D341Med (cell line): ENCODE measurements at regions not wholly inside any gene's neighbourhood (a gene's known extent, or its start where the extent isn't known, plus 50 kb on each side); places are given as distances from the start of the nearest gene placed in this dataset.
"Not testable (repeated sequence)": the region's sequence is repeated elsewhere in the genome, so short reads cannot be mapped to it uniquely, and the experiment has no call there.

ENCODE experiments used
- DNase-seq: peaks from one replicate; pipeline ENCODE4 v3.0.0; 2012; ENCODE audit warnings: low spot score

- no peak for DNase-seq
These were observed 313.0 kb downstream of the PLPP3 start for GRCh38 chr1:56266359-56266758.

DNA sequence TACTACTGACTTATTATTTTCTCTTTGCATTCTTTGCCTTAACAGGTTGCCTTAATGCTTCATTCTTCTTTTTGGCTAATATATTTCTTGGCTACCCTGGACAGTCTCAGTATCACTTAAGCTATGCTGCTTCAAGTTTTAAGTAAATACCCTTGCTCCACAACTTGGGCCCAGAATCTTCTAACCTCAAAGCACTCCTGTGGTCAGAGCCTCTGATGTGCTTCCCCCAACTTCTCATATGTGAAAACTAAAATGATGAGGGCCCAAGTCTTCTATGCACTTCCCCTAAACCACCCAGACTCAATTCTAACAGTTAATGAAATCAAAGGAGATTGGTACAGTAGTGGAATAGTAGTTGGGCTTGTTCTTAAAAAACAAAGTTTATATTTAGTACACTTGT is 314.1 kb downstream of the PLPP3 start:
- DNase-seq: no peak

DNA sequence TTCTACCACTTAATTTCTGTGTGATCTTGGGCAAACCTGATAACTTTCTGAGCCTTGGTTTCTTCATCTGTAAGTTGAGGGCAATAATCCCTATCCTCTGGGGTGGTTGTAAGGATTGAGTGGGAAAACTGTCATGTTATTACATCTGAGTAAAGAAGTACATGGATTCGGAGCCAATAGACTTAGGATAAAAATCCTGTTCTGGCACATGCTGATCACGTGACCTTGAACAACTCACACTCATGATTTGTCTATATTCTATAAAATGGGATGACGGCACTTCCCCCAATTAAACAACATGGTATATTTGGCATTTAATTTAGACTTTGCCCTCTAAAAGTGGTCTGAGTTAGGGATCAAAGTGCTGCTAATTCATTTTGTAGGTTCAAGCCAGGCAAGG is 315.5 kb downstream of the PLPP3 start:
- DNase-seq: no peak

GRCh38 chr1:56258371-56258770 is 321.0 kb downstream of the PLPP3 start:
- DNase-seq: no peak

GRCh38 chr1:56257726-56258125 is 321.6 kb downstream of the PLPP3 start:
- no peak for DNase-seq

- no peak for DNase-seq
These were observed 323.0 kb downstream of the PLPP3 start for GRCh38 chr1:56256153-56257000.

DNA sequence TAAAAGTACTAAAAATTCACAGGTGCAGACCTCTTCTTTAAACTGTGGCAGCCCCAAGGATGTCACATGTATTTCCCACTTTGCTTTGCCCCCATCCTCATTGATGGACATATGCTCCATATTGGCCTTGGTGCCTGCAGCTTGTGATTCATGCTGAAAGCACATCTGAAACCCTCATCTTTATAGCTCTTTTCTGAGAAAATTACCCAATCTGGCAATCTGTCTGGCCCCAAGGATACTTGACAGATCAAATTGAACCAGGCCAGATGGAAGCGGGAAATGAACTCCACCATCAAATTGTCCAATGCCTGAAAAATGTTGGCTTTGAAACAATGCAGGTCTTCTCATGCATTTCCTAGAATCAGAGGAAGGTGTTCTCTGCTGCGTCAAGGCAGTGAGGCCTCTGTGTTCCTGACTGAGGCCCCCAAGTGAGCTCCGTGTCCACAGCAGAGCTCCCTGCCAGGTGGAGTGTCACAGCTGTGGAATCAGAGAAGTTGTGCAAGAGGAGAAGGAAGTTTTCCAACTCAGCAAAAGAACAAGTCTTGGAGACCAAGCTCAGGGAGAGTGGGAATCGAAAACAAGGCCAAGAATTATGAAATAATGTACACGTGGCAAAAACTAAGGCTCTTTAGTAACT is 323.7 kb downstream of the PLPP3 start:
- no peak for DNase-seq

GRCh38 chr1:56254130-56254529 is 325.2 kb downstream of the PLPP3 start:
- no peak for DNase-seq

- DNase-seq: no peak
These were observed 328.6 kb downstream of the PLPP3 start for GRCh38 chr1:56250809-56251208.

DNA sequence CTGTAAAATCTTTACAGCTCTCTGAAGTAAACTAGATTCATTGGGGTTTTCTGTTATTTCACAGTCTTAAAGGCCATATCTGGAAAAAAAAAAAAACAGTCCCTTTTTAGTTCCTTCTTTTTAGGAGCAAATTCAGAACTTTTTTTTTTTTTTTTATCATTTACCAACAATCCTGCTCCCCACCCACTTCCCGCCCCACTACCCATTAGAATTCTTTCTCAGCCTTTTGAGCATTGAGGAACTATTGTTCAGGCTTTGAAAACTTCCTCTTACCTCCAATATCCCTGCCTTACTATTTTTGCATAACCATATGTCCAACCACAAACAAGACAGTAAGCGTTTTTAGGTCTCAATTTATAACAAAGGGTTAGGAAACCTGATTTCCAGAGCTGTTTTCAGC is 330.1 kb downstream of the PLPP3 start:
- no peak for DNase-seq

GRCh38 chr1:56248138-56248537 is 331.2 kb downstream of the PLPP3 start:
- no peak for DNase-seq

GRCh38 chr1:56246726-56247125 is 332.6 kb downstream of the PLPP3 start:
- not testable (repeated sequence) for DNase-seq

GRCh38 chr1:56240400-56240799 is 339.0 kb downstream of the PLPP3 start:
- no peak for DNase-seq

GRCh38 chr1:56237491-56238064 is 341.8 kb downstream of the PLPP3 start:
- DNase-seq: no peak

DNA sequence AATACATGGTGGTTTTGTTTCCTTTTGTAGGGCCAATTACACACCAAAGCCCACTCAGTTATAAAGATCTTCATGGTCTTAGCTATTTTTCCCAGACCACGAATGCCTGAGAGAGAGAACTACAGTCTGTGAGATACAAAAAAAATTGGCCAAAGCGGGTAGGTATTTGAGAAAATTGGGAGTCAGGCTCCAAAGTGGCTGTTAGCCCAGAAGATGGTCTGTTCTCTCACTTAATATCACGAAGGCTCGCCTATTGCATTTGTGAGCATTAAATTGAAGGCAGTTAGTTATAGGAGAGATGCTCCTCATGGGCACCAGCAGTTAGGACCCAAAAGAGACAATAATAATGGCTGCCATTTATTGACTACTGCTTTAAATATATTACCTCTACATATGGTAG is 342.7 kb downstream of the PLPP3 start:
- no peak for DNase-seq

GRCh38 chr1:56235909-56236510 is 343.4 kb downstream of the PLPP3 start:
- DNase-seq: no peak

GRCh38 chr1:56229186-56229585 is 350.2 kb downstream of the PLPP3 start:
- DNase-seq: no peak

DNA sequence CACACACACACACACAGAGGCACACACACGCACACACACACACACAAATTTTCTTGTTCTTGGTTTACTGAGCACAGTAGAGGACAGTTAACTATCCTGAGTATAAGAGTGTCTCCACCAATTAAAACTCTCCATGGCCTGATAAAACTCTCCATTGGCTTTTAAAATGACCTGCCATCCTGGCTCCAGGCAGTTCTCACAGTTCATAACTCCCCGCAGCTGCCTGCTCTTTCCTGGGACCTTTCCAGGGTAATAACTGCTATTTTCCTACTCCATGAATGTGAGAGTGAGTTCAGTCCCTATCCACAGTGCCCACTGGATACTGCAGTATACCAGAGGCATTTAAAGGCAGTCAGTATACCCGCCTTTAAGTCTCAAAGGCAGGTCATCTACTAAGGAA is 351.5 kb downstream of the PLPP3 start:
- no peak for DNase-seq

DNA sequence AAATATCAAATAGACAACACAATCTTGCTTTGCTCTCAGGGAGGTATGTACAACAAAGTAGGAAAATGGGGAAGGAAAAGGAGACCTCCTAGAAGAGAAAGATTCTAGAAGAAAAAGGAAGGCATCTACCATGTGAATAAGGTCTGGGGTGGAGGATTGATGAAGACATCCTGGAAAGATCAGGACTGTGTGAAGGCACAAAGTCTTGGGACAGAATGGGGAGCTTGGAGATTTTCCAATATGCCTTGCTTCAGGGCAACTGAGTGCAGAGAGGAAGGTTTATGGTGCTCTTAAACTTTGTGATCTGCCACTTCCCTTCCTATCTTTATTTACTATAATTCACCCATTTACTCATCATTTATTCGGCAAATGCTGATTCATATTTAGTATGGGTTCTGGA is 352.0 kb downstream of the PLPP3 start:
- no peak for DNase-seq

DNA sequence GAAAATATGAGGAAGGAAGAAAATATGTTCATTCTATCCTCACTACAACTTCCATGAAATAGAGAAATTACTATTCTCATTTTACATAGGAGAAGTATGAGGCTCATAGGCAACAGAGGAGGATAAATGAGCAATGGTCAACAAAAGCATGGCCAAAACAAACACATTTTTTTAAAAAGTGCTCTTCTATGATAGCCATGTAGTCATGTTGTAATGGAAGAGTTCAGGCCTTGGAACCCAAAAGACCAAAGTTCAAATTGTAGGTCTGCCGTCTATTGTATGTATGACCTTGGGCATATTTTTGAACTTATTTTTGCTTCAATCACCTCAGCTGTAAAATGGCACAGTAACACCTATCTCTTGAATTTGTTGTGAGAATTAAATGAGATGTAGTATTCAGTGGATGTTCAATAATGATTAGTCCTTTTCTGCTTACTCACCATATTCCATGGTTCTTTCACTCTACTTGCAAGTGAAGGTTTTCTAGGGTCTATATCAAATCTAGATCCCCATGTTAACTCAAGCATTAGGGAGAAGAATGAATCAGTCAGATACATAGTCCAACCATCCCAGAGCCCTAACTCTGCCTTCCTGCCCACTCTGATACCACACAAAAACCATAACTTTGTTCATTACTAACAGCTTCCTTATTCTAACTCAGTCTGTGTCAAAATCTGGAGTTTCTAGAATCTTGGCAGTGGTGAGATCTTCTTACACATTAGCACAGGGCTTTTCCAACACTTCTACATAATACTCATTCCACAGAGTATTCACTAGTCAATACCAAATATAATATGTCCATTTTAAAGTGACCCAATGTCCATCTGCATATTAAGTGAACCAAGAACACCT is 353.2 kb downstream of the PLPP3 start:
- DNase-seq: no peak

- DNase-seq: no peak
These were observed 355.4 kb downstream of the PLPP3 start for GRCh38 chr1:56223968-56224367.
